C1 segment of cervical spinal cord (tissue), 14 donors: ENCODE measurements at regions not wholly inside any gene's neighbourhood (a gene's known extent, or its start where the extent isn't known, plus 50 kb on each side); places are given as distances from the start of the nearest gene placed in this dataset.

Experiments used
- DNase-seq, 14 donors: peaks; one replicate each; lab custom pipeline; 2025; lab: John Stamatoyannopoulos, UW

- DNase-seq, result no peak
Observed at GRCh38 chr1:232555494-232556210, 74.3 kb downstream of the SIPA1L2 start.

GRCh38 chr1:232554409-232554808 is 75.5 kb downstream of the SIPA1L2 start:
- DNase-seq, result no peak

- DNase-seq, result no peak
Observed at GRCh38 chr1:232553809-232554208, 76.1 kb downstream of the SIPA1L2 start.

GRCh38 chr1:232553050-232553754 is 76.7 kb downstream of the SIPA1L2 start:
- DNase-seq, result no peak

GRCh38 chr1:232551386-232551785 is 78.5 kb downstream of the SIPA1L2 start:
- no peak for DNase-seq

GRCh38 chr1:232550007-232550406 is 79.9 kb downstream of the SIPA1L2 start:
- no peak for DNase-seq

GRCh38 chr1:232548691-232549090 is 81.2 kb downstream of the SIPA1L2 start:
- DNase-seq, result no peak

GRCh38 chr1:232547938-232548484 is 81.9 kb downstream of the SIPA1L2 start:
- no peak for DNase-seq

- DNase-seq, result no peak
Observed at GRCh38 chr1:232542633-232543593, 87.0 kb downstream of the SIPA1L2 start.

- DNase-seq, result no peak
Observed at GRCh38 chr1:232538943-232539302, 91.0 kb downstream of the SIPA1L2 start.

GRCh38 chr1:232538224-232538942 is 91.5 kb downstream of the SIPA1L2 start:
- DNase-seq, result no peak

- DNase-seq, result no peak
Observed at GRCh38 chr1:232534552-232535517, 95.1 kb downstream of the SIPA1L2 start.

GRCh38 chr1:232533328-232533727 is 96.6 kb downstream of the SIPA1L2 start:
- no peak for DNase-seq

GRCh38 chr1:232532901-232533300 is 97.0 kb downstream of the SIPA1L2 start:
- DNase-seq, result no peak

GRCh38 chr1:232531291-232531690 is 98.6 kb downstream of the SIPA1L2 start:
- DNase-seq, result no peak

- no peak for DNase-seq
Observed at GRCh38 chr1:232529747-232530146, 100.2 kb downstream of the SIPA1L2 start.

GRCh38 chr1:232528472-232529089 is 101.4 kb downstream of the SIPA1L2 start:
- DNase-seq, result no peak

GRCh38 chr1:232524056-232524455 is 105.9 kb downstream of the SIPA1L2 start:
- no peak for DNase-seq

GRCh38 chr1:232522189-232522588 is 107.7 kb downstream of the SIPA1L2 start:
- no peak for DNase-seq

GRCh38 chr1:232521660-232522059 is 108.3 kb downstream of the SIPA1L2 start:
- no peak for DNase-seq
